GM23338 (cell line): ENCODE measurements at regions not wholly inside any gene's neighbourhood (a gene's known extent, or its start where the extent isn't known, plus 50 kb on each side); places are given as distances from the start of the nearest gene placed in this dataset.

Experiments used
- ATAC-seq: fragments of 200-7000 bp; cut with Tn5 transposase; 3 replicates; pipeline ENCODE4 v1.9.1; 2020
- DNase-seq: peaks from one replicate; pipeline ENCODE4 v3.0.0-alpha.2; 2015; ENCODE audit warnings: low spot score
- H2AFZ ChIP-seq: fragments of 200-600 bp; sonication (generic); 2 replicates; pipeline ENCODE4 v1.8.0; 2016; ENCODE audit warnings: antibody characterized with exemption, mild to moderate bottlenecking, moderate library complexity
- H3F3A ChIP-seq: fragments of 200-600 bp; sonication (generic); replicated peaks from 2 replicates; pipeline ENCODE4 v1.8.0; 2017; ENCODE audit warnings: antibody characterized with exemption, mixed run types, low read depth
- H3K27ac ChIP-seq: fragments of 200-600 bp; sonication (generic); 2 replicates; pipeline ENCODE4 v1.6.1; 2016; ENCODE audit warnings: low read depth
- H3K27me3 ChIP-seq: fragments of 200-600 bp; sonication (generic); 2 replicates; pipeline ENCODE4 v1.8.0; 2016; ENCODE audit warnings: mild to moderate bottlenecking, mixed run types, moderate library complexity; ENCODE audit not compliant: insufficient read depth
- H3K36me3 ChIP-seq: fragments of 200-600 bp; sonication (generic); 2 replicates; pipeline ENCODE4 v1.8.0; 2016; ENCODE audit warnings: mild to moderate bottlenecking; ENCODE audit not compliant: insufficient read depth
- H3K4me1 ChIP-seq: fragments of 200-600 bp; sonication (generic); 2 replicates; pipeline ENCODE4 v1.8.0; 2016; ENCODE audit warnings: mild to moderate bottlenecking, moderate library complexity; ENCODE audit not compliant: insufficient read depth
- H3K4me2 ChIP-seq: fragments of 200-600 bp; sonication (generic); 2 replicates; pipeline ENCODE4 v1.7.1; 2017; ENCODE audit warnings: mixed run types
- H3K4me3 ChIP-seq: fragments of 200-600 bp; sonication (generic); 2 replicates; pipeline ENCODE4 v1.6.1; 2016; ENCODE audit warnings: mixed run types
- H3K79me2 ChIP-seq: fragments of 200-600 bp; sonication (generic); replicated peaks from 2 replicates; pipeline ENCODE4 v1.8.0; 2017; ENCODE audit warnings: mild to moderate bottlenecking; ENCODE audit not compliant: insufficient read depth
- H3K9me2 ChIP-seq: fragments of 200-600 bp; sonication (generic); 2 replicates; pipeline ENCODE4 v1.8.0; 2017; ENCODE audit not compliant: insufficient read depth
- H4K20me1 ChIP-seq: fragments of 200-600 bp; sonication (generic); replicated peaks from 2 replicates; pipeline ENCODE4 v1.8.0; 2017; ENCODE audit warnings: mild to moderate bottlenecking; ENCODE audit not compliant: insufficient read depth
- H3K27ac Mint-ChIP-seq: 2 replicates; pipeline ENCODE4 v1.8.0; 2020; ENCODE audit warnings: inconsistent platforms, mild to moderate bottlenecking, moderate library complexity, mixed read lengths
- H3K27me3 Mint-ChIP-seq: 3 replicates; pipeline ENCODE4 v1.8.0; 2022; ENCODE audit warnings: low read depth, mild to moderate bottlenecking, moderate library complexity, mixed read lengths, inconsistent platforms; ENCODE audit not compliant: insufficient read depth, poor library complexity
- H3K36me3 Mint-ChIP-seq: 3 replicates; pipeline ENCODE4 v1.8.0; 2021; ENCODE audit warnings: low read depth, mild to moderate bottlenecking, inconsistent platforms, moderate library complexity, mixed read lengths
- H3K4me1 Mint-ChIP-seq: 3 replicates; pipeline ENCODE4 v1.8.0; 2020; ENCODE audit warnings: mild to moderate bottlenecking, inconsistent platforms, mixed read lengths
- H3K4me3 Mint-ChIP-seq: 3 replicates; pipeline ENCODE4 v1.8.0; 2021; ENCODE audit warnings: moderate library complexity, mild to moderate bottlenecking, inconsistent platforms, mixed read lengths
- H3K9me3 Mint-ChIP-seq: 3 replicates; pipeline ENCODE4 v1.8.0; 2020; ENCODE audit warnings: moderate library complexity, mild to moderate bottlenecking, inconsistent platforms, mixed read lengths
- CTCF ChIP-seq, 2 experiments: fragments of 200-600 bp in 1 of 2; sonication (generic) in 1 of 2; conservative IDR thresholded peaks; 2 replicates each; pipeline versions ENCODE4 v1.5.1 to v1.6.1; 2016 to 2017; ENCODE audit warnings: antibody characterized with exemption in 2 of 2, low read depth in 2 of 2, mild to moderate bottlenecking in 2 of 2, moderate library complexity in 1 of 2
- EZH2phosphoT487 ChIP-seq: fragments of 200-600 bp; sonication (generic); IDR thresholded peaks from one replicate; pipeline ENCODE4 v1.8.1; 2018; ENCODE audit warnings: antibody characterized with exemption; ENCODE audit not compliant: unreplicated experiment
- JUNB ChIP-seq: IDR thresholded peaks from one replicate; pipeline ENCODE4 v1.6.1; 2016; ENCODE audit warnings: antibody characterized with exemption; ENCODE audit not compliant: unreplicated experiment
- STAT1 ChIP-seq: IDR thresholded peaks from one replicate; pipeline ENCODE4 v1.6.1; 2016; ENCODE audit warnings: antibody characterized with exemption; ENCODE audit not compliant: unreplicated experiment
- ZNF114 ChIP-seq: fragments of 250-450 bp; sonication (Bioruptor Pico); IDR thresholded peaks from 2 replicates; pipeline ENCODE4 v1.5.0; 2020; ENCODE audit warnings: mild to moderate bottlenecking, moderate library complexity
- ZNF331 ChIP-seq: fragments of 250-450 bp; sonication (Bioruptor Pico); IDR thresholded peaks from 2 replicates; pipeline ENCODE4 v1.5.0; 2020; ENCODE audit warnings: low read depth, mild to moderate bottlenecking, moderate library complexity
- TF ChIP-seq, protein P1 (sequence below): IDR thresholded peaks from 2 replicates; pipeline ENCODE4 v1.6.1; 2016; ENCODE audit warnings: antibody characterized with exemption
- TF ChIP-seq, protein P2 (sequence below): fragments of 250-450 bp; sonication (Bioruptor Pico); IDR thresholded peaks from 2 replicates; pipeline ENCODE4 v1.5.0; 2020; ENCODE audit warnings: mild to moderate bottlenecking, moderate library complexity
- TF ChIP-seq, protein P3 (sequence below): IDR thresholded peaks from one replicate; pipeline ENCODE4 v1.6.1; 2018; ENCODE audit warnings: antibody characterized with exemption; ENCODE audit not compliant: unreplicated experiment

DNA sequence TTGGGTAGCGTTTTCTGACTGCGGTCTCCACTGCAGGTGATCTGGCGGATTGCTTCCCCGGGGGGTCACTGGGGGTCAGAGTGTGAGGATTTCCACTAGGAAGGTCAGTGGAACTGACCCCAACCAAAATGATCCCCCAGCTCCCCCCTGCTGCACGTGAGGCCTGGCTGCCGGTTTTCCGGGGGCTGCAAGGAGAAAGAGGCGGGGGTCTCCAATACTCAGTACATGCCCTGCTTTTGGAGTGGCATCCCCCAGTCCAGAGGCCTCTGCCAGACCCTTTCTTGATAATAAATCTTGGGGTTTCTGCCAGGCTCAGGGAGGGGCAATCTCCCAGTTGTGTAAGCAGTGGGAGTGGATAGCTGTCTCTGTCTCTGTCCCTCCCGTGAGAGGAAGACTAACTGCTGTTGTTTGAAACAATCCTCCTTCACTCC lies 71.5 kb upstream of the RTL6 start (continued):
- TF ChIP-seq, protein P1, sequence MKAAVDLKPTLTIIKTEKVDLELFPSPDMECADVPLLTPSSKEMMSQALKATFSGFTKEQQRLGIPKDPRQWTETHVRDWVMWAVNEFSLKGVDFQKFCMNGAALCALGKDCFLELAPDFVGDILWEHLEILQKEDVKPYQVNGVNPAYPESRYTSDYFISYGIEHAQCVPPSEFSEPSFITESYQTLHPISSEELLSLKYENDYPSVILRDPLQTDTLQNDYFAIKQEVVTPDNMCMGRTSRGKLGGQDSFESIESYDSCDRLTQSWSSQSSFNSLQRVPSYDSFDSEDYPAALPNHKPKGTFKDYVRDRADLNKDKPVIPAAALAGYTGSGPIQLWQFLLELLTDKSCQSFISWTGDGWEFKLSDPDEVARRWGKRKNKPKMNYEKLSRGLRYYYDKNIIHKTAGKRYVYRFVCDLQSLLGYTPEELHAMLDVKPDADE = no peak

GRCh38 chr22:44567846-44568493 lies 69.9 kb upstream of the RTL6 start:
- Histone ChIP-seq H3K4me1 (no peaks in the 10 kb centered on the region), H4K20me1 (no peaks in the 10 kb centered on the region), H2AFZ (no peak overlapping the region), H3K9me2 (no peaks in the 10 kb centered on the region), H3K27me3 (no peaks in the 10 kb centered on the region), H3K4me2 (no peak overlapping the region), H3K36me3 (no peaks in the 10 kb centered on the region), H3F3A (no peaks in the 10 kb centered on the region), H3K4me3 (no peak overlapping the region), H3K27ac (no peak overlapping the region), H3K79me2 (no peaks in the 10 kb centered on the region)
- Mint-ChIP-seq H3K4me1 (no peaks in the 10 kb centered on the region; the same call in 2 of the 3 replicates), H3K9me3 (peaks cover 20% of the 10 kb centered on the region), H3K4me3 (no peak overlapping the region), H3K27me3 (peaks cover 8% of the 10 kb centered on the region), H3K27ac (no peak overlapping the region), H3K36me3 (peaks cover 3% of the 10 kb centered on the region; the same call in 2 of the 3 replicates)
- TF ChIP-seq ZNF114 (CRISPR knock-in tag) (no peak), ZNF331 (CRISPR knock-in tag) (no peak), EZH2phosphoT487 (no peak), CTCF (conservative IDR thresholded peaks at IDR 0.05; ENCODE audit: low read depth in 2 of 2) (peak; percentile 50 to 73), JUNB (no peak), STAT1 (no peak)
- TF ChIP-seq, protein P2, sequence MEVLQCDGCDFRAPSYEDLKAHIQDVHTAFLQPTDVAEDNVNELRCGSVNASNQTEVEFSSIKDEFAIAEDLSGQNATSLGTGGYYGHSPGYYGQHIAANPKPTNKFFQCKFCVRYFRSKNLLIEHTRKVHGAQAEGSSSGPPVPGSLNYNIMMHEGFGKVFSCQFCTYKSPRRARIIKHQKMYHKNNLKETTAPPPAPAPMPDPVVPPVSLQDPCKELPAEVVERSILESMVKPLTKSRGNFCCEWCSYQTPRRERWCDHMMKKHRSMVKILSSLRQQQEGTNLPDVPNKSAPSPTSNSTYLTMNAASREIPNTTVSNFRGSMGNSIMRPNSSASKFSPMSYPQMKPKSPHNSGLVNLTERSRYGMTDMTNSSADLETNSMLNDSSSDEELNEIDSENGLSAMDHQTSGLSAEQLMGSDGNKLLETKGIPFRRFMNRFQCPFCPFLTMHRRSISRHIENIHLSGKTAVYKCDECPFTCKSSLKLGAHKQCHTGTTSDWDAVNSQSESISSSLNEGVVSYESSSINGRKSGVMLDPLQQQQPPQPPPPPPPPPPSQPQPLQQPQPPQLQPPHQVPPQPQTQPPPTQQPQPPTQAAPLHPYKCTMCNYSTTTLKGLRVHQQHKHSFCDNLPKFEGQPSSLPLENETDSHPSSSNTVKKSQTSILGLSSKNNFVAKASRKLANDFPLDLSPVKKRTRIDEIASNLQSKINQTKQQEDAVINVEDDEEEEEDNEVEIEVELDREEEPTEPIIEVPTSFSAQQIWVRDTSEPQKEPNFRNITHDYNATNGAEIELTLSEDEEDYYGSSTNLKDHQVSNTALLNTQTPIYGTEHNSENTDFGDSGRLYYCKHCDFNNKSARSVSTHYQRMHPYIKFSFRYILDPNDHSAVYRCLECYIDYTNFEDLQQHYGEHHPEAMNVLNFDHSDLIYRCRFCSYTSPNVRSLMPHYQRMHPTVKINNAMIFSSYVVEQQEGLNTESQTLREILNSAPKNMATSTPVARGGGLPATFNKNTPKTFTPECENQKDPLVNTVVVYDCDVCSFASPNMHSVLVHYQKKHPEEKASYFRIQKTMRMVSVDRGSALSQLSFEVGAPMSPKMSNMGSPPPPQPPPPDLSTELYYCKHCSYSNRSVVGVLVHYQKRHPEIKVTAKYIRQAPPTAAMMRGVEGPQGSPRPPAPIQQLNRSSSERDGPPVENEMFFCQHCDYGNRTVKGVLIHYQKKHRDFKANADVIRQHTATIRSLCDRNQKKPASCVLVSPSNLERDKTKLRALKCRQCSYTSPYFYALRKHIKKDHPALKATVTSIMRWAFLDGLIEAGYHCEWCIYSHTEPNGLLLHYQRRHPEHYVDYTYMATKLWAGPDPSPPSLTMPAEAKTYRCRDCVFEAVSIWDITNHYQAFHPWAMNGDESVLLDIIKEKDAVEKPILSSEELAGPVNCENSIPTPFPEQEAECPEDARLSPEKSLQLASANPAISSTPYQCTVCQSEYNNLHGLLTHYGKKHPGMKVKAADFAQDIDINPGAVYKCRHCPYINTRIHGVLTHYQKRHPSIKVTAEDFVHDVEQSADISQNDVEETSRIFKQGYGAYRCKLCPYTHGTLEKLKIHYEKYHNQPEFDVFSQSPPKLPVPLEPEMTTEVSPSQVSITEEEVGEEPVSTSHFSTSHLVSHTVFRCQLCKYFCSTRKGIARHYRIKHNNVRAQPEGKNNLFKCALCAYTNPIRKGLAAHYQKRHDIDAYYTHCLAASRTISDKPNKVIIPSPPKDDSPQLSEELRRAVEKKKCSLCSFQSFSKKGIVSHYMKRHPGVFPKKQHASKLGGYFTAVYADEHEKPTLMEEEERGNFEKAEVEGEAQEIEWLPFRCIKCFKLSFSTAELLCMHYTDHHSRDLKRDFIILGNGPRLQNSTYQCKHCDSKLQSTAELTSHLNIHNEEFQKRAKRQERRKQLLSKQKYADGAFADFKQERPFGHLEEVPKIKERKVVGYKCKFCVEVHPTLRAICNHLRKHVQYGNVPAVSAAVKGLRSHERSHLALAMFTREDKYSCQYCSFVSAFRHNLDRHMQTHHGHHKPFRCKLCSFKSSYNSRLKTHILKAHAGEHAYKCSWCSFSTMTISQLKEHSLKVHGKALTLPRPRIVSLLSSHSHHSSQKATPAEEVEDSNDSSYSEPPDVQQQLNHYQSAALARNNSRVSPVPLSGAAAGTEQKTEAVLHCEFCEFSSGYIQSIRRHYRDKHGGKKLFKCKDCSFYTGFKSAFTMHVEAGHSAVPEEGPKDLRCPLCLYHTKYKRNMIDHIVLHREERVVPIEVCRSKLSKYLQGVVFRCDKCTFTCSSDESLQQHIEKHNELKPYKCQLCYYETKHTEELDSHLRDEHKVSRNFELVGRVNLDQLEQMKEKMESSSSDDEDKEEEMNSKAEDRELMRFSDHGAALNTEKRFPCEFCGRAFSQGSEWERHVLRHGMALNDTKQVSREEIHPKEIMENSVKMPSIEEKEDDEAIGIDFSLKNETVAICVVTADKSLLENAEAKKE (CRISPR knock-in tag) = no peak
- TF ChIP-seq, protein P3, sequence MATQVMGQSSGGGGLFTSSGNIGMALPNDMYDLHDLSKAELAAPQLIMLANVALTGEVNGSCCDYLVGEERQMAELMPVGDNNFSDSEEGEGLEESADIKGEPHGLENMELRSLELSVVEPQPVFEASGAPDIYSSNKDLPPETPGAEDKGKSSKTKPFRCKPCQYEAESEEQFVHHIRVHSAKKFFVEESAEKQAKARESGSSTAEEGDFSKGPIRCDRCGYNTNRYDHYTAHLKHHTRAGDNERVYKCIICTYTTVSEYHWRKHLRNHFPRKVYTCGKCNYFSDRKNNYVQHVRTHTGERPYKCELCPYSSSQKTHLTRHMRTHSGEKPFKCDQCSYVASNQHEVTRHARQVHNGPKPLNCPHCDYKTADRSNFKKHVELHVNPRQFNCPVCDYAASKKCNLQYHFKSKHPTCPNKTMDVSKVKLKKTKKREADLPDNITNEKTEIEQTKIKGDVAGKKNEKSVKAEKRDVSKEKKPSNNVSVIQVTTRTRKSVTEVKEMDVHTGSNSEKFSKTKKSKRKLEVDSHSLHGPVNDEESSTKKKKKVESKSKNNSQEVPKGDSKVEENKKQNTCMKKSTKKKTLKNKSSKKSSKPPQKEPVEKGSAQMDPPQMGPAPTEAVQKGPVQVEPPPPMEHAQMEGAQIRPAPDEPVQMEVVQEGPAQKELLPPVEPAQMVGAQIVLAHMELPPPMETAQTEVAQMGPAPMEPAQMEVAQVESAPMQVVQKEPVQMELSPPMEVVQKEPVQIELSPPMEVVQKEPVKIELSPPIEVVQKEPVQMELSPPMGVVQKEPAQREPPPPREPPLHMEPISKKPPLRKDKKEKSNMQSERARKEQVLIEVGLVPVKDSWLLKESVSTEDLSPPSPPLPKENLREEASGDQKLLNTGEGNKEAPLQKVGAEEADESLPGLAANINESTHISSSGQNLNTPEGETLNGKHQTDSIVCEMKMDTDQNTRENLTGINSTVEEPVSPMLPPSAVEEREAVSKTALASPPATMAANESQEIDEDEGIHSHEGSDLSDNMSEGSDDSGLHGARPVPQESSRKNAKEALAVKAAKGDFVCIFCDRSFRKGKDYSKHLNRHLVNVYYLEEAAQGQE = no peak
- DNase-seq = peak; percentile 57
- ATAC-seq = no peak
